BE2C (cell line): ENCODE measurements at regions not wholly inside any gene's neighbourhood (a gene's known extent, or its start where the extent isn't known, plus 50 kb on each side); places are given as distances from the start of the nearest gene placed in this dataset.

Experiments used
- DNase-seq: peaks from one replicate; pipeline ENCODE4 v3.0.0-alpha.2; 2020
- H3K27me3 ChIP-seq: fragments of 250-450 bp; sonication (Bioruptor Pico); 2 replicates; pipeline ENCODE4 v1.5.1; 2020; ENCODE audit warnings: mild to moderate bottlenecking
- H3K36me3 ChIP-seq: fragments of 250-450 bp; sonication (Bioruptor Pico); 2 replicates; pipeline ENCODE4 v1.5.1; 2020; ENCODE audit warnings: mild to moderate bottlenecking
- H3K4me1 ChIP-seq: fragments of 250-450 bp; sonication (Bioruptor Pico); 2 replicates; pipeline ENCODE4 v1.5.1; 2020
- H3K4me3 ChIP-seq: 2 replicates; pipeline ENCODE4 v1.5.1; 2011; ENCODE audit warnings: low read depth, low read length
- H3K9me3 ChIP-seq: fragments of 250-450 bp; sonication (Bioruptor Pico); 2 replicates; pipeline ENCODE4 v1.5.1; 2020
- TF ChIP-seq, protein P1 (sequence below): IDR thresholded peaks from 2 replicates; pipeline ENCODE4 v1.5.1; 2012; ENCODE audit warnings: mild to moderate bottlenecking, low read depth, low read length

DNA sequence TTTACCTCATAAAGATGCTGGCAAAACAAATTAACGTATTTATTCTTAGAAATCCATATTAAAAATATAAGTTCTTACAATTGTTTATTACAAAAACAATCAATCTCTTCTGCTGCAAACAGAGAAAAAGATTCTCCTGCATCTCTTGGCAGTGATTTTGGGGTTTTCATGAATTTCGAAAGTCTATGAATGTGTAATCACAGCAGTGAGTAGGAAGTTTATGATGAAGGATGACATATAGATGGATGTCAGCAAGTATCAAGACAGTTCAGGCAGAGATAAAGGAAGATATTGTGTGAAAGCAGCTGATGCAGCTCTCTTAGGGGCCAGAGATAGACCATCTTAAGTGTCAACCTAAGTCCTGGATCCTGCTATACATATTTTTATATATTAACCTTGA, 196.9 kb upstream of the BANK1 start:
- Histone ChIP-seq H3K4me3 (no peak overlapping the region), H3K9me3 (no peaks in the 10 kb centered on the region), H3K27me3 (no peaks in the 10 kb centered on the region), H3K4me1 (no peaks in the 10 kb centered on the region), H3K36me3 (no peaks in the 10 kb centered on the region)
- DNase-seq = no peak
- TF ChIP-seq, protein P1, sequence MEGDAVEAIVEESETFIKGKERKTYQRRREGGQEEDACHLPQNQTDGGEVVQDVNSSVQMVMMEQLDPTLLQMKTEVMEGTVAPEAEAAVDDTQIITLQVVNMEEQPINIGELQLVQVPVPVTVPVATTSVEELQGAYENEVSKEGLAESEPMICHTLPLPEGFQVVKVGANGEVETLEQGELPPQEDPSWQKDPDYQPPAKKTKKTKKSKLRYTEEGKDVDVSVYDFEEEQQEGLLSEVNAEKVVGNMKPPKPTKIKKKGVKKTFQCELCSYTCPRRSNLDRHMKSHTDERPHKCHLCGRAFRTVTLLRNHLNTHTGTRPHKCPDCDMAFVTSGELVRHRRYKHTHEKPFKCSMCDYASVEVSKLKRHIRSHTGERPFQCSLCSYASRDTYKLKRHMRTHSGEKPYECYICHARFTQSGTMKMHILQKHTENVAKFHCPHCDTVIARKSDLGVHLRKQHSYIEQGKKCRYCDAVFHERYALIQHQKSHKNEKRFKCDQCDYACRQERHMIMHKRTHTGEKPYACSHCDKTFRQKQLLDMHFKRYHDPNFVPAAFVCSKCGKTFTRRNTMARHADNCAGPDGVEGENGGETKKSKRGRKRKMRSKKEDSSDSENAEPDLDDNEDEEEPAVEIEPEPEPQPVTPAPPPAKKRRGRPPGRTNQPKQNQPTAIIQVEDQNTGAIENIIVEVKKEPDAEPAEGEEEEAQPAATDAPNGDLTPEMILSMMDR = no peak

DNA sequence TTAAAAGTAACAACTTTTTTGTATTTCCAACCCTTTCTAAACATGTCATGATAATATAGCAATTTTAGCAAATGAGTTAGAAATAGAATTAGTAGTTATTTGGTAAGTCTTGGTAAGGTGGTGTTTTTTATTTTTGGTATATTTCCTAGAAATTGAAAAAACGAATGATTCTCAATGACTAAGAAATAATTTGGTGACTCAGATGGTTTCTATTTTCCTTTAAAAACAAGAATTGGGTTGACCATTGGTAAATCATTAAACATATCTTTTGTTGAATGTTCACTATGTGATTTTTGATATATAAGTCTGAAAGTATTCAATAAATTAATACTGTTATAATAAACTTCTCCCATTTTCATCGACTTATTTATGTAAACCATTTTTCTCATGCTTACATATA, 206.2 kb upstream of the BANK1 start:
- Histone ChIP-seq H3K9me3 (no peaks in the 10 kb centered on the region), H3K4me1 (no peaks in the 10 kb centered on the region), H3K4me3 (no peak overlapping the region), H3K36me3 (no peaks in the 10 kb centered on the region), H3K27me3 (no peaks in the 10 kb centered on the region)
- no peak for DNase-seq
- TF ChIP-seq, protein P1 = no peak

DNA sequence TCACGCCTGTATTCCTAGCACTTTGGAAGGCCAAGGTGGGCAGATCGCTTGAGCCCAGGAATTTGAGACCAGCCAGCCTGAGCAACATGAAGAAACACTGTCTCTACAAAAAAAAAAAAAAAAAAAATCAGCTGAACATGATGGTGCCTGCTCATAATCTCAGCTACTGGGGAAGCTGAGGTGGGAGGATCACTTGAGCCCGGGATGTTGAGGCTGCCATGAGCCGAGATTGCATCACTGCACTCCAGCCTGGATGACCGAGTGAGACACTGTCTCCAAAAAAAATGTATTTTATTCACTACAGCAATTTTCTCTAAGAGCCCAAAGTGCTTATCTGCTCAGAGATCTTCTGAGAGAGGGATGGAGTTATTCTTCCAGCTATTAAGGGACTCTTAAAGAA, 215.8 kb upstream of the PPP3CA start:
- TF ChIP-seq, protein P1 = no peak
- Histone ChIP-seq H3K27me3 (no peaks in the 10 kb centered on the region), H3K4me3 (no peak overlapping the region), H3K36me3 (no peaks in the 10 kb centered on the region), H3K4me1 (no peaks in the 10 kb centered on the region), H3K9me3 (no peaks in the 10 kb centered on the region)
- DNase-seq = no peak

GRCh38 chr4:101556842-101557241, 209.5 kb upstream of the PPP3CA start:
- TF ChIP-seq, protein P1 = no peak

DNA sequence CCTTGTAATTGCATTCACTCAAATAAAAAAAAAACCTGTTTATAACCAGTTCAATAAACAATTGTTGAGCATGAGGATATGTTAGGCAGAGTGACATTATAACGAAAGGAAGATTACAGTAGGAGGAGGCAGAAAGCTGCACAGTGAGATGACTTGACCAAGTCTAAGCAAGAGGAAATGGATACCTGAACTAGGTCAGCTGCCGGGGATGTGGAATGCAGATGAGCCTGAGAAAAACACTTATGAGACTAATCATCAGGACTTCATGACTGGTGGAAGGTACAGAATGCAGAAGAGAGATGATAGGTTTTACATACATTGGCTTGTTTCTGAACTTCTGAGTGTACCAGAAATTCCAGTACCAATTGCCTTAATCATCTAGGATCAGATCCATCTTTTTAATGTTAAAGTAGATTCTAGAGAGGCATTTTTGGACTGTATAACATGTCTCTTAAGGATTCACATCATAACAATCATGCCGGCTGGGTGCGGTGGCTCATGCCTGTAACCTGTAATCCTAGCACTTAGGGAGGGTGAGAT, 208.1 kb upstream of the PPP3CA start:
- Histone ChIP-seq H3K27me3 (no peaks in the 10 kb centered on the region), H3K9me3 (no peaks in the 10 kb centered on the region), H3K36me3 (no peaks in the 10 kb centered on the region), H3K4me1 (no peaks in the 10 kb centered on the region), H3K4me3 (no peak overlapping the region)
- DNase-seq = no peak
- TF ChIP-seq, protein P1 = no peak

More at GRCh38 chr4:101556842-101557241, 209.5 kb upstream of the PPP3CA start:
- H3K36me3 ChIP-seq = no peaks in the 10 kb centered on the region
- no peaks in the 10 kb centered on the region for H3K27me3 ChIP-seq
- DNase-seq = no peak
- no peaks in the 10 kb centered on the region for H3K9me3 ChIP-seq
- no peak overlapping the region for H3K4me3 ChIP-seq
- H3K4me1 ChIP-seq = no peaks in the 10 kb centered on the region

- H3K27me3 ChIP-seq = no peaks in the 10 kb centered on the region
- H3K4me1 ChIP-seq = no peaks in the 10 kb centered on the region
- TF ChIP-seq, protein P1 = no peak
- no peak overlapping the region for H3K4me3 ChIP-seq
- no peak for DNase-seq
- no peaks in the 10 kb centered on the region for H3K36me3 ChIP-seq
- H3K9me3 ChIP-seq = no peaks in the 10 kb centered on the region
These were observed 193.0 kb upstream of the PPP3CA start for GRCh38 chr4:101540336-101540735.
